Bone marrow (tissue), 2 donors: ENCODE measurements at regions not wholly inside any gene's neighbourhood (a gene's known extent, or its start where the extent isn't known, plus 50 kb on each side); places are given as distances from the start of the nearest gene placed in this dataset.
"Not testable (repeated sequence)": the region's sequence is repeated elsewhere in the genome, so short reads cannot be mapped to it uniquely, and the experiment has no call there.

Experiments used
- DNase-seq, 2 donors: peaks; one replicate each; lab custom pipeline; 2025; lab: John Stamatoyannopoulos, UW

DNA sequence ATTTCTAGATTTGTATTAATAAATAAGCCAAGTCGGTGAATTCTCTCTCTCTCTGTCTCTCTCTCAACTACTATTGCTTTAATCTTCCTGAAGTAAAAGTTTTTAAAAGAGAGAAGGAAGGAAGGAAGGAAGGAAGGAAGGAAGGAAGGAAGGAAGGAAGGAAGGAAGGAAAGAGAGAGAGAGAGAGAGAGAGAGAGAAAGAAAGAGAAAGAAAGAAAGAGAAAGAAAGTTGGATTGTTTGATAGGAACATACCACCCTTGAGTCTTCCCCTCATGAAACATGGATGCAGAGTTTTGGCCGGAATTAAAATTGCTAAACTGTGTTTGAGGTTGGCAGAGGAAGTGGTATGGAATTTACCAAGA, 159.9 kb upstream of the NR2F2 start:
- not testable (repeated sequence) for DNase-seq

DNA sequence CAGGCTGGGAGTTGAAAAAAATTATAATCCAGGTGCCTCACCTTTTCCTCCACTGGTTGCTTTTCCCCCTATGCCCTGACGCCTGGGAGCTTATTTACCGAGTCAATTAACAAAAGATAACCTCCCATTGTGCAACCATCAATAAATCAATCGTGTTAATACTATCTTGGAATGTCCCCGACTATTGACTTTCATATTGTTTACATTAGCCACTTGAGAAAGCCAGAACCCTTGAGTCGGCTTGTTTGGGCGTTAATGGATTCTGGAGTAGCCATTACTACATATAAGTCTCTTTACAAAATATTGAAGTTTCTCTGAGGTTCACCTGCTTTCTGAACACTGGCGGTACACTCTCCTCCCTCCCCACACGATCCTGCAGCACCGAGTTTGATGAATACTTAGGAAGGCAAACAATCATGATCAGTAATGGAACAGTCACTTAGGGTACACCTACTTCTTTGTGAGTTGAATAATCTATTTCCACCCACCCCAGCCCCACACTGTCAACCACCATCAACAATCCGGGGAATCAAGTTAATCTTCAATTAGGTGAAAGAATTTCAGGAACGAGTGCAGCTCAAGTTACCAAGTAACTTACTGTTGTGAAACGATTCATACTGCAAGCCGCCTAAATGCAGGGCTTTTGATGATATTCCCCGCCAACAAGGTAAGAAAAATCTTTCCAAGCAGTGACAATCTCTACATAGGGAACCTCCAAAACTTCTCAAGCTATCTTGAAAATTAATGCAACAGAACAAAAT, 159.3 kb upstream of the NR2F2 start:
- DNase-seq, result no peak

DNA sequence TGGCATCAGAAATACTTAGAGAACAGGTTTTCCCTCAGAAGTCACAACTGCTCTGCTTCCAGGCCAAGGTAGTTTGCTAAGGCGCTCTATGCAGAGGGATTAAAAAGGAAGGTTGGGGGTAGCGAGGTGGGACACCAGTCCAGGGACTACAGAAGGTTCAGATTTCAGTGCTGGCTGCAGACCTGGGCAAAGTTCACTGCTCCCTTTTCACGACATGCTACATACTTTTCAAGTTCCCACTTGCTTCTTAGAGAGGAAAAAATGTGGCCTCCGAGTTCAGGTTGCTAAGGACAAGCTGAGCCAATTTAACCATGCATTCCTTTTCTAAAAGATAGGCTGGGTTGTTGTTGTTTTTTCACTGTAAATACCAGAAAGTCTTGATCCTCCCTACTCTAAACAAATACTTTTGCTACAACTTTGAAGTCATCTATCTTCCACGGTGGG, 158.6 kb upstream of the NR2F2 start:
- no peak for DNase-seq

DNA sequence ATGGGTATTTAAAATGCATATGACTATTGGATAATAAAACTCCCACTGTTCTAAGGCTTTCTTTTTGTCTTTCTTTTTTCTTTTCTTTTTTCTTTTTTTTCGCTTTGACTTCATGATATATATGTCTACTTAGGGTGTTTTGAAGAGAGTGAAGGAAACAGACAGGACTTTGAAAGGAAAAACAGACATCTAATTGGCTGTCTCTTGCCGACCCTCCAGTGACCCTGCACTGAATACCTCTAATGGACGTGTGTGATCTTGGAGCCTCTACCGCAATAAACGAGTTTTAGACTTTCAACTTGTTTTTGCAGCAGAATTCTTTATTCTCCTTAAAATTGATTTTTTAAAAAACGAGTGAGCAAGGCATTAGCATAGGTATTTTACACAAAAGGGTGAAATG, 158.1 kb upstream of the NR2F2 start:
- DNase-seq, result no peak

DNA sequence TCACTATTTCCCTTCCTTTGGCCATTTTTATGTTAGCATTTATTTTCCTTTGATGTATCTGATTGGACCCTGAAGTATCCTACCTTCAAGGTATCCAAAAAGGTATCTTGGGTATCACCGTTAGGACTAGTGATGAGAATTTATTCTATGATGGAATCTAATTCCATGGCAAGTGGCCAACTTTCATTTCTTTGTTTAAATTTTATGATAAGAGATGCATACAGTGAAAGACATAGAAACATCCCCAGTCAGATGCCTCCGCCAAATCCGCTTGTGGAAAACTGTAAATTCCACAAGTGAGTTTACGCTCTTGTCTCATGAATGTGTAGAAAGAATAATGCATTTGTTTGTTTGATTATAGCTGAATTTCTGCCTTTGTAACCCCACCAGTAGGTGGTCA, 153.7 kb upstream of the NR2F2 start:
- no peak for DNase-seq

DNA sequence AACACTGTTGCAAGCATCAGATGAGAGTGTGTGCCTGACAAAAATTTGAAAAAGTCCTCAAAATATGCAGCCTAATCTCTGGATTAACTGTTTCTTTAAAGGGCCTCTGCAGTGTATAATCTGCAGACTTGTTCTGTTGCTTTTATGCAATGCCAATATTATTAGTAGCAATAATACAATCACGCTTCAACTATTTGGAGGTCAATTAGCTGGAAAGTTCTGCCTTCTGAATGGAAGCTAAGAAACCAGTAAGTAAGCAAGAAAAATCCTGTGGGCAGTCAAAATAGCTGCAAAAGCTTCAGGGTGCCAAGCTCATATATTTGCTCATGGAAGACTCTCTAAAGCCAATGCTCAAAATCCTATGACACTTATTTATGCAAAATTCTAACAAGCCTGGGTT, 153.2 kb upstream of the NR2F2 start:
- no peak for DNase-seq

DNA sequence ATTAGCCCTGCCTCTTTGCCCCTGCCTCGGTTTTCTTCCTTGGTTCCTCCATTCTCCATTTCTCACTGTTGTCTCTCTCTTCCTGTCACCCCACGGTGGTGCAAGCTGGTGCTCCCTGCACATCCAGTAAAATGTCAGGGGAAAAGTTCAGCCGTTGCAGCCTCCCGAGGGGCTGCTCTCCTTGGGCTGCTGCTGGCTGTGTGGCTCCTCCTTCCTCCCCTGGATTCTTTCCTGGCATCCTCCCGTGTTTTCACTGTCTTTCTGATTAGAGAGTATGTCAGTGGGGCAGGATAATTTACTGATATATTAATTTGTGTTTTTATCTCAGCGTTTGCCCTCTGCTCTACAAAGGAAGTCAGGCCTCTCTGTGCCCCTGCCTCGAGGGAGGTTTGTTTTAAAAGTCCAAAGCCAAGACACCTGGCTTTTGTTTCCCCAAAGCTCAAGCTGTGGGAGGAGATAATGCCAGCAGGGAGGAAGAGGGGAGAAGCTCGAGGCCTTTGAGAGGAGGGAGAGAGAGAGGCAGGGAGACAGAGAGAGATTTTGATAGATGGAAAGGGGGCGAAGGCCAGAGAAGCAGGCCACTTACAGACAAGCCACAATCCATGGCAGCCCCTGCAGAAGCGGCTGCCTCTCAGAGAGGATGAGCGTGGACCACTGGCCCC, 150.3 kb upstream of the NR2F2 start:
- DNase-seq, result no peak

DNA sequence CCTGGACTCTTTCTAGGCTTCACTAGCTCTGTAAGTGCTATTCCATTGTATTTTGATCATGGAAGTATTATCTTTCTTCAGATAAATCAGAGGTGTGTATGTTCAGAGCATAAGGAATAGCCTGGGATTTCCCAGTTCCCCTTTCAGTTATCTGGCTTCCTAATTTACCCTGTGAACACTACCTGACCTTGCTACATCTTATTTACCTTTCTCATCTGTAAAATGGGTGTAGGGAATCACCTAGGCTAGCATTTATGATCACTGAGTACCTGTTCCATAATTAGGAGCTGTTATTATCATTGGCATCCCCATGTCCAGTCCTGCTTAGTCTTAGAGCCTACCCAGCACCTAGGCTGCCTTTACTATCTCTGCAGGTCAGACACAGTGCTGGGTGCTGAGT, 149.3 kb upstream of the NR2F2 start:
- no peak for DNase-seq

DNA sequence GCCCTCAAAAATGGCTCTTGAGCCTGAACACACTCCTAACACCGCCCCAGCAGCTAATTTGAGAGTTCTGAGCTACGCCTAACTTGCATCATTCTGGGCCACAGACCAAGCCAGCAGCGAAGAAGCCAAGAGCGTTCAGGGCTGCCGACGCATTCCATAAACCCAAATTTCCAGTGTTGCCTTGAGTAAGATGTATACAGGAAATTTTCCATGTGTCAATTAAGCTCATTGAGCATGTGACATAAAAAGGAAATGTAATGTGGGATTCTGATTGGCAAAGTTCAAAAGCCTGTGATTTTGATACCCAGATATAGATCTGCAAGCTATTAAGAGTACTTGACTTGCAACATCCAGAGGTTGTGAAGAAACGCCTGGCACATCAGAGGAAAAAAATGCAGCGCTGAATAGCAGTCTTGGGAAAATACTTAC, 148.6 kb upstream of the NR2F2 start:
- no peak for DNase-seq

DNA sequence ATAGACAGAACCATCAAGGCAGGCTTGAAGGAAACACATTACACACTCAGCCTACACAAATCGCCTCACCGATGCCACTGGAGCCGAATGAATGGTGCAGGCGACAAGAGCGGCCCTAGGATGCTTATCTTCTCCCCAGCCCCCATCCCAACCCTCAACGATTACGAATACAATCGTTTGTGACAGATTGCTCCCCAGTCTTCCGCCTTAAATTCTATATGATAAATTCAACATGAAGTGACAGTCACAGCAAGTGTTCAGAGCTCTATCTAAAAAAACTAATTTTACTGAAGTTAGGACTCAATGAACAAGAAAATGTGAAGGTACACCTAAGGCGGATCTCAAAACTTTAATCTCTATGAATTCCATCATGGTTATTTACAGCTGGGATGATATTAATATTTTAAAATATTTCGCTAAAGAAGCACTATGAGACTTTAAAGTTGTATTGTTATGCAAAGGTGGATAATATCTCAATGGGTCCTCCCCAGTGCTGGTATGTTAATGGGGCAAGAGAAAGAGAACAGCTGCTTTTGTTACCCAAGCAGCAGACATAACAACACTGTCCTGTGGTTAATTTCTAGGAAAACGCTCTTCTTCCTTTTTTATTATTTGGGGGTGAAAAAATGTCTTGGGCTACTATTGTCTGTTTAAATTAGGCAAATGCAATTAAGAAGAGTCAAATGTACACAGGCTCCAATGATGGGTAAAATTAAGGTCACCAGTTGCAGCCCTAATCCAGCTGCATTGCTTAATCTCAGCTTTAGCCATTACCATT, 147.6 kb upstream of the NR2F2 start:
- no peak for DNase-seq

DNA sequence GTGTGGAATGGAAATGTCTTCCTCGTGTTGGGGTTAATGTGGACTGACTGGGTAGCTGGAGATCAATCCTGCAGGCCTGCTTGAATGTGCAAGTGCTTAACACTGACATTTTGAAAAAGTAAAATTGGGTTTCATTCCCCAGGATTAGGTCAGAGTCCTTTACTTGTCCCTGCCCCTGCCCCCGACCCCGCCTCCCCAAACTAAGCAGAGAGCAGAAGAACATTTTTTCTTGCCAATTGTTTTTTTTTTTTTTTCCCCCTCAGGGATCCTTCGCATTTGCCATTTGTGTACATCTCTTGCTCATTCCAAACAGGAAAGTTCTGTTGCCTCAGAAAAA, 147.0 kb upstream of the NR2F2 start:
- DNase-seq, result no peak

DNA sequence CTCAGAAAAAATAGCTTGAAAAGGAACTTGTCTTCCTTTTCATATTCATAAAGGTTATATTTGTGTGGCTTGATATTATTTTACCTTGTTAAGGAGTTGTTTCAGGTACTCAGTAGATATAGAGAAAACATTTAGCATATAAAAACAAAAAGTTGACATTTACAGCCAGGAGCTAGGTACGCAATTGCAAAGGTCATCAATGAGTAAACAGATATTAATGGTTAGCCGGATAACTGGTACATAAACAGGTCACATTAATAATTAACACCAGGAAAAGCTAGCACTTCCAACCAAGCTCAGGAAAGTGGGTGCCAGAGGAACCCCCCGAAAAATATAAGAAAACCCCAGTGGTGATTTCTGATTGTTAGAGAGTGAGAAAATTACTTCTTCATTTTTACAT, 146.6 kb upstream of the NR2F2 start:
- DNase-seq, result no peak

DNA sequence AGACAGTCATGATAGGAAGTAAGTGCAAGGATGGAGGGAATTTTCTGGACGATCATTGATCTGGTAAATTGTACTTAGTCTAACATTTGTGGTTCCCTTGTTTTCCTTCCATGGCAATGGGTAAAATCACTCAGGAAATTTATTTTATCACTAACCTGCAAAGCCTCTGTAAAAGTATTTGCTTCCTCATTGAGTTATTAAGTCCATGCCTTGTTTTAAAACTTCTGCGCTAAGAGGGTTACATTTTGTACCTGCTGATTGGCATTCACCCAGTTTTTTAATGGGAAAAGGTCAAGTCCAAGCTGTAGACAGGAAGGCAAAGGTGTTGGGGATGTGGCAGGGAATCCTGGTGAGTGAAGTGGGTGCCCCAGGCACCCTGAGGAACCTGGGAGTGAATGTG, 146.2 kb upstream of the NR2F2 start:
- DNase-seq, result no peak

DNA sequence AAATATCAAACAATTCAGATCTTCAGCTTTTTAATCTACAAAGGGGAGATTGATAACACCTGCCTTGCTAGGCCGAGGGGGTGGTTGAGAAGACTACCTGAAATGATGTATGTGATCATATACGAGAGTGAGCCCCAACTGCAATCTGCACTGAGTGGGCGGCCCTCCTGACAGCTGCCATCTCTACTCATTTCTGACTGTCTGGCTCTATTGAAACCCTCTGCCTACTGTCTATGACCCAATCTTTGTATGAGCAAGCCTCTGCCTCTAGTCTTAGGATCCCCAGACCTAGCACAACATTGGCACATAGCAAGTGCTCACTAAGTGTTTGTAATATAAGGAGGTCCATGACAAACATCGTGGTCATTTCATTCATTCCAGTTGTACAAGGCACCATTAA, 144.4 kb upstream of the NR2F2 start:
- DNase-seq, result no peak

DNA sequence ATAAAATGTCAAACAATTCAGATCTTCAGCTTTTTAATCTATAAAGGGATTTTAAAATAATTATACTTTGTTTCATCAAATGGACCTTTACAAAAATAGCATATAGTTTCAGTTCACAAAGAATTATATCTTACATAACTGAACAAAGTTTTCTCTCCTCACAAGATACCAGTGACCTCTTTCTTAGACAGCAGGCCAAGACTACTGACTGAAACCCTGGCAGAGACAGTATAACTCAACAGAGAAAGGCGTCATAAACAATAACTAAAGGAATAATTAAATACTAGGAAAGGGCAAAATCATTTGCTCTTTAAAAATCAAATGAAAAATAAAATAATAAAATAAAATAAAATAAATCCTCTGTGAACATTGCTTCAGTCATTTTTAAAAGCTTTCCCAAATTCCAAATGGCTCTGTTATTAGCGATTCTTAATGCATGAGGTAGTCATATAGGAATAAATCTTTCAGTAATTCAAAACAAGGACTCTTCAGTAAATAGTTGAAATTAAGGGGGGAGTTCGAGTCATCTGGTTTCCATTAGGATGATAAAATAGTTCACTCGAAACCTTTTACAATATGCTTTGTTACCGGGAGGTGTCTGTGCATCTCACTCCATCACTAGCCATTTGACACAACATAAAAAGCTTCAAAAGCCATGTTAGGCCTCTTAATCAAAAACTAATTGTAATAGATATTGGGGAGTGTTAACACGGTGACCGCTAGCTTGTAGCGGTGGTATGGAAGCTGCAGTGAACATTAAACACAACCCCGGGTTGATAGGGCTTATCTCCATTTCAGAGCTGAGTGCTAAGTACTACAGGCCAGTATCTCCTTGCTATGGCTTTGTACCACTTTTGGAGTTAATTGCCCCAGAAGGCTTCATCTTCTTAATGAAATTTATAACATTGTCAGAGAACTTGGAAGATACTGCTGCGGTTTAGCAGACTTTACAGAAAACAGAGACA, 142.9 kb upstream of the NR2F2 start:
- DNase-seq, result no peak

DNA sequence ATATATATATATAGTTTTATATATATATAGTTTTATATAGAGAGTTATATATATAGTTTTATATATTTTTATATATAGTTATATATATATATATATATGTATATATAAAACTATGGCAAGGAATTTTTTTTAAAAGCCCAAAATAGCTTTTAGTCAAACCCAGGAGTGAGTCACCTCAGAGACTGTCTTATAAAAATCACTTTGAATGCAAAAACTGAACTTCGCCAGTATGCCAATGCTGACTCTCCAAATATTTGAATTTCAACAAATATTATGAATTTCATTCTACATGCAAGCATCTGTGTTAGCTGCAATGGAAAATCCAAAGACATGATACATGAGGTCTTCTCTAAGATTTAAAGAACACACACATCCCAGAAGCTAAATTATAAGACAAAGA, 132.8 kb upstream of the NR2F2 start:
- DNase-seq, result no peak

DNA sequence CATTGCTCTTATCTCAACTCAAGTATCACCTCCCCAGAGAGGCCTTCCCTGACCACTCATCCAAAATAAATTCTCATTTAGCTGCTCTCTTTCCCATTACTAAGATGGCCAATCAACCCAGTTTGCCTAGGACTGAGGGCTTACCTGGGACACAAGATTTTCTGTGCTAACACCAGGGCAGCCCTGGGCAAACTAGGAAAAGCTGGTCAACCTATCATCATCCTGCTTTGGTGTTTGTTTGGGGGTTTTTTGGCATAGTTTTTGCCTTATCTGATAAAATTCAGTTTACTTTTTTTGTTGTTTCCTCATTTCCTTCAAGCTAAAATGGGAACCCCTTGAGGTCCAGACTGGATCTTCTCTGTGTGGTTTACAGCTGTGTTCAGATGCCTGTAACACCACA, 131.4 kb upstream of the NR2F2 start:
- DNase-seq, result no peak

DNA sequence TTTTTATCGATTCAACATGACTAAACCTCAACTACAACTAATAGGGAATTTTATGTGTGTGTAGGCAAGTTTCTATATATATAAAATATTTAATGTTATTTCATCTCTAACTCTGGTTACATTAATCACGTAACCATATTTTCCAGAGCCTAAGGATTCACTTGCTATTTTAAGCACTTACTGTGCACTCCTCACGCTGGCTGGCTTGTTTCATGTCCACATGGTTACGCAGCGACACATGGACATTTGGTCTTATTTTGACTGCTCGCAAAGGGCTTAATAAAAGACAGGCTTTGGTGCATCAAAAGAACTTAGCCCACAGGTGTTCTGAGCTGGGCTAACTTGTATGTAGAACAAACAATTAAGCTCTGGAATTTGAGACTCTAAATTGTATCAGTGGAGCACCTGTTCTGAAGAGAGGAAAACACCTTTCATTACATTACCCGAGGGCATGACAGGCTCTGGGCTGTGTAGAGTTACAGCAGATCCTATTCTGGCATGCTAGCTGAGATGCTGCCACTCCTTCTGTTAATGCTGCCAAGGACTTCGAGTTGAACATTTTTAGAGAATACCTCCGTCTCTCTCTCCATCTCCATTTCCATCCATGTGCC, 130.0 kb upstream of the NR2F2 start:
- no peak for DNase-seq

DNA sequence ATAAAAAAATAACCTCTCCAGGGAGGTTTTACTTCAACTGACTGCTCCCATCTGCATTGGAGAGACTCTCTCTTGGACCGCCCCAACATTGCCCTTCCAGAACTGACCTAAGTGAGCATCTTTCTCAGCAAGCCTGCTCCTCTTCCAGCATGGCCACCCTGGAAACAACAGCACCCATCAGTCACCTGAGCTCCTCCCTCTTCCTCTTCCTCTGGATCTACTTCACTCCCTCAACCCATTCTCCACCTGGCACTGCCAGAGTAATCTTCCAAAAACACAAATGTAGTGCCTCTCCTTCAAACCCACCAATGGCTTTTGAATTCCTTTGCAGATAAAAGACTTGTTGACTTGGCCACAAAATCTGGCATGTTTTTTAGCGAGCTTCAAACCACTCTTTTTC, 128.8 kb upstream of the NR2F2 start:
- no peak for DNase-seq

DNA sequence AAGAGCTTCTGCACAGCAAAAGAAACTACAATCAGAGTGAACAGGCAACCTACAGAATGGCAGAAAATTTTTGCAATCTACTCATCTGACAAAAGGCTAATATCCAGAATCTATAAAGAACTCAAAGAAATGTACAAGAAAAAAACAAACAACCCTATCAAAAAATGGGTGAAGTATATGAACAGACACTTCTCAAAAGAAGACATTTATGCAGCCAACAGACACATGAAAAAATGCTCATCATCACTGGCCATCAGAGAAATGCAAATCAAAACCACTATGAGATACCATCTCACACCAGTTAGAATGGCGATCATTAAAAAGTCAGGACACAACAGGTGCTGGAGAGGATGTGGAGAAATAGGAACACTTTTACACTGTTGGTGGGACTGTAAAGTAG, 124.9 kb upstream of the NR2F2 start:
- not testable (repeated sequence) for DNase-seq

DNA sequence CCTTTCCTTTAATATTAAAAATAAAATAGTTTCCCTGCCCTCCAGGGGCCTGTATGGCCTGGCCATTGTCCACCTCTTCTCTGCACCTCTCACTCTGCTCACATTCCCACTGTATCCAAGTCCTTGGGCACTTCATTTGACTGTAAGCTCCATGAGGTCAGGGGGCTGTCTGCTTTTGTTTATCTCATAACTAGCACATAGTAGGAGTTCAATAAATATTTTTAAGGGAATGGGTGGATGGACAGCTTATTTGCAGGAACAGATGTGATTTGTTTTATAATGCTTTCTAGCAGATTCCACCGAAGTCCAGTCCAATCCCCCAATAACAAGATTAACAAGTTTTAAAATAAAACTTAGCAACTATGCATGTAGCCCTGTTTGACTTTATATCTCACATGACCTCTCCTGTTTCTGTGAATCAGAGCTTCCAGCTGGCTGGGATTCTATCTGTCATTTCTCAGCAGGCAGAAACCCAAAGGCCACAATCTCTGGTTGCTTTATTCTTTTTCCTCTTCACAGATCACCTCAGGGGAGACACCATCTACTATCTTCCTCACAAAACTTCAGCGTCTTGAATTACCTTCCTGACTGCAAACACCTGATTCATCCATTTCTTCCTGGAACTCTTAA, 123.0 kb upstream of the NR2F2 start:
- DNase-seq, result no peak
